ENCODE measurements at regions not wholly inside any gene's neighbourhood (a gene's known extent, or its start where the extent isn't known, plus 50 kb on each side); places are given as distances from the start of the nearest gene placed in this dataset.
"Not testable (repeated sequence)": the region's sequence is repeated elsewhere in the genome, so short reads cannot be mapped to it uniquely, and the experiment has no call there.

DNA sequence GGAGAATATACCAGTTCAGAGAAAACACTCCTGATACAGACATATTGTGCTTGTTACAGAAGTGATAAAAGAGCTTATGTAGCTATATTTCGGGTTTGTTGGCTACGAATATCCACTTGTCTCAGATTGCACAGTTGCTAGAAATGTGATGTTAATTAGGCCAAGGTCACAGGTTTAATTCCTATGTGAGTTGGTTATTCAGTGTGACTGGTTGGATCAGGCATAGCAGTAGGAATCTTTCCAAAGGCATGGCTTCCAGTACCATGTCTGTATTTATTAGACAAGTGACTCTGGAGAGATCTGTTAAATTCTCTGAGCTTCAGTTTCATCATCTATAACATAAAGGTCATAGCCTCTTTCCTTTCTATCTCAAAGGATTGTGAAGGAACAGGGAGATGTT lies 152.7 kb upstream of the KITLG start:
- no peak for DNase-seq

DNA sequence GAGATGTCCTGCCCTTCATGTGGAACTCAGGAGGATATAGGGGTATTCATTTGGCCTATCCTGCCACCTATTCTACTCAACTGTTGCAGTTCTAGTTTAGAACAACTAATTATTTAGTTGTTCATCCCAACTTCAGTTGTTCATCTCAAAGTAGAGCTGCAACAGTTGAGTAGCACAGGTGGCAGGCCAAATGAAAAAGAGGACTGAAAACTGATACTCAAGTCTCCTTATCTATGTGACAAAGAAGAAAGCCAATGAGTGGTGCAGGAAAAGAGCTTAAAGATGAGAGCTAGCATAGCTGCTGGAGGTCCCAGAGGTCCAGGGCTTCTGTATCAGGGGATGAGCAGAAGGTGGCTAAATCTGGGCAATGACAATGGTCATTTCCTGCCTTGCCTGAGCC lies 148.9 kb upstream of the KITLG start:
- DNase-seq, result no peak

DNA sequence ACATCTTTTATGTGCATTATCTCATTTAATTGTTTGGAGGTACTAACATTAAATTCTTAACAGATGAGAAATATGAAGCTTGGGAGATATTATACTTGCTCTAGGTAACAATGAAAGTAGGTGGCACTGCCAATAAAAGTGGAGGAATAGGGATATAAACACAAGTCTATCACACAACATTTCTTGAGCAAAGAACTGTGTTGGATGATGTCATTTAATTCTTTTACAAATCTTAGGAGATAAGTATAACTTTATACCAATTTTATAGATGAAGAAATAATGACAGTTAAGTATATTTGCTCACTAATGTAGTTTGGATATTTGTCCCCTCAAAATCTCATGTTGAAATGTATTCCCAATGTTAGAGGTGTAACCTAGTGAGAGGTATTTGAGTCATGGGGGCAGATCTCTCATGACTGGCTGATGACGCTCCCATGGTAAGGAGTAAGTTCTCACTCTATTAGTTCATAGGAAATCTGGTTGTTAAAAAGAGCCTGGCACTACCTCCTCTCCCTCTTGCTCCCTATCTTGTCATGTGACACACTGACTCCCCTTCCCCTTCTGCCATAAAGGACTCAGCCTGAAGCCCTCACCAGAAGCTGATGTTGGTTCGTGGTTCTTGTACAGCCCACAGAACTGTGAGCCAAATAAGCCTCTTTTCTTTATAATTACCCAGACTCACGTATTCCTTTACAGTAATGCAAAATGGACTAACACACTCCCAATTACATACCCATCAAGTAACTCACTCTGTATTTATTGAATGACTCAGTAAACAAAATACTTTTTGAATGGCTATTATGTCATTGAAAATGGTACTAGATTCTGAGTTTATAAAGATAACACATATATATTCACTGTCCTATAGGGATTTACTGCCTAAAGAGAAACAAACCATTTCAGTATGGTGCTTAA lies 146.8 kb upstream of the KITLG start:
- no peak for DNase-seq

DNA sequence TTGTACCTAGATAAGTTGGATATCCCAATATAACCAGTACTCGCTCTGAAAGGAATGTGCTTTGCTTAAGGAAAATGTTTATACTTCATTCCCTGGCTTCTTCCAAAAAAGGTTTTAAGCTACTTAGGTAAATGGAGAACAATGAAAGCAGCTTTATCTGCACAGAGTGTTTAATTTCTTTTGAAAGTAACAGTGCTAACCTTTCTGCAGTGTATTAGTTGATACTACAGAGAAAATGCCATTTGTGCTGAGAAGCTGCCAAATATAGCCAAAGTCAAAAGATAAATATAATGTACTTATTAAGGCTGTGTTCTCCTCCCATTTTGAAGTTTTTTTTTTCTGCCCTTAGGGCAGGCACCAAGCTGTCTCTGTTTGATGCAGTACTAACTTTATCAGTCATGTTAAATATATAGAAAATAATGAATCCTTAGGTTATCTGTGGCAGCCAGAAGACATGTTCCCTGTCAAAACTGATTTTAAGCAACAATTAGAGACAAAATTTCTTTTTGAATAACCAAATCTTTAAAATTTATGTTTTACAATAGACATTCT lies 145.4 kb upstream of the KITLG start:
- no peak for DNase-seq

DNA sequence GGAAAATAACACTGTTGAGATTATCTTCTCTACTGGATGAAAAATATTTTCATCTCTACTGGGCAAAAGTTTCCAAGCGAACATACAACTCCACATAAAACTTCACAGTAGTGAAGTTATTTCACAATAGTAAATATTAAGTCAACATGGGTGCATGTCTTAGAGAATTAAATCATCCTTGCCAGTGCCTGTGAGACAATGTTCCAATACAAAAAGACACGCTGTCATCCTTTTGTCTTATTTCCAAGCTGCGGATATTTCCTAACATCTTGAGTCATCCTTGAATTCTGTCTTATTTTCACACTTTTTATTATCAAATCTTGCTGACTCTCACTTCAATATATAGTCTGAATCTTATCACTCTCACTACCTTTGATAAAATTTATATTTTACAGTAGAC lies 142.9 kb upstream of the KITLG start:
- DNase-seq, result no peak

DNA sequence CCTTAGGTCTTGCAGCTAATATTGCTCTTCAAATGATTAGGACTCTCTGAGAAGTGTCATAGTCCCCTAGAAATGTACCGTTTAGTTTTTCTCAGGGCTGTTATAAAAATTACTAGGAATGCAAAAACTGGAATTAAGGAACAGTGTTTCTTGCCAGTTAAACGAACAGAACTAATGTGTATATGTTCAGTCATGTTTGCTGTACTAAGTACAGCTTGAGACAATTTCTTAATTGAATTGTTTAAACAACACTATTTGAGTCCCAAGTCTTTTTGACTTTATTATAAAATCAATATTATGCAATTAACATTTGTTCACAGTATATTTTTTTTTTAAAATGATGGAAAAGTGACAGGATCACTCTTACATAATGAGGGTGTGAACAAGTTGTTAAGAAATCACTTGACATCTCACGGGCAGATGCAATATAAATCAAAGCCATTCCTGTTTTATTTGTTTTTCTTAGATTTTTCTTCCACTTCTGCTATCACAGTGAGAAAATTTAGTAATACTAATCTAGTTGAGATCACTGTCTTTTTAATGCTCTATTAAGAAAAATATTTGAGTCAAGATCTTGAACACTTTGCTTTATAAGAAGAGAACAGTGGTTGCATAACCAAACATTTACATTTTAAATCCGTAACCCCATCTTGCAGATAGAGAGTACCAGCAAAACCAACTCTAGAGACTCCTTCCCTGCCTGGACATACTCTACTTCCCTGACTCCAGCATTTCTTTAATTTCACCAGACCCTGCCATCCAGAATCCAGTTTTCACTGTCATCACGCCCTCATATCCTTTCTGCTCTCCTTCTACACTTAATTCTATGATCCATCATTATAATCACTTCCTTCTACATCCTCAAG lies 140.7 kb upstream of the KITLG start:
- no peak for DNase-seq

DNA sequence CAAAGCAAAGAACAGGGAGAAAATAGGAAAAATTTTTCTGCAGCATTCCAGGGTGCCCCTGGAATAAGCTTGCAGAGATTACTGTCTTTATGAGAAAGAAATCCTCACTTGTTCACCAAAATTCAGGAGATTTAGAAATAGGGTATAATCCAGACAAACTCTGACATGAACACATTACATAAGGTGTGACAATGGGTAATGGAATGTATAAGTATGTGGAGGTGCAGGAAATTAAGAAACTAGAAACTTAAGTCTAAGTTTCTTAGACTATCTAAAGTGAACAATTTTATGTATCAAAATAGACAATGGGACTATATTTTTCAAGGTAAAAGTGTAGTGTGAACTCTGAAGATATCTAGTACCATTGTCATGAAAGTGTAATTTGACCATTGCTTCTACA lies 140.0 kb upstream of the KITLG start:
- DNase-seq, result no peak

DNA sequence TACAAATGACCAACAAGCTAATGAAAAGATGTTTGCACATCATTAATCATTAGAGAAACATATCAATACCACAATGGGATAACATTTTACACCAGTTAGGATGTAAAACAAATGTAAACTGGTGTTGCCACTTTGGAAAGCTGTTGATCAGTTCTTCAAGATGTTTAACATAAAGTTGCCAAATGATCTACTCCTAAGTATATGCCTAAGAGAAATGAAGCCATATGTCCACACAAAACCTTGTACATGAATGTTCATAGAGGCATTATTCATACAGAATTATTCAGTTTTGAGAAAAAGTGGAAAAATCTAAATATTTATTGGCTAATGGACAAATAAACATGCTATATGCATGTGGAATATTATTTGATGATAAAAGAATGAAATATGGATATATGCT lies 136.9 kb upstream of the KITLG start:
- no peak for DNase-seq

DNA sequence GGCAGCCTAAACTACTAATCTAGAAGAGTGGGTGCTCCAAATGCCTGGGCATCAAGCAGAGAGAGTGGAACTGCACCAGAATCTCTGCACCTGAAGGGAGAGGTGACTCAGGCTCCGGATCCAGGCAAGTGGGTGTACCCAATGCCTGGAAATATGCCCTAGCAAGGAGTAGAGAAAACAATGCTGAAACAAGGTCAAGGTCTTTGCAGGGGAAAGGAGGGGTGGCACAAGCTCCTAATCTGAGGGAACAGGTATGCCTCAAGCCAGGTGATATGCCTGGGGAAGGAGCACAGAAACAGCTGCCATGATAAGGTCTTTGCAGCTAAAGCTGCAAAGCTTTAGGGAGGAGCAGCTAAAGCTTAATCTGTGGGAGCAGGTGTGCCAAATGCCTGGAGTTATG lies 136.0 kb upstream of the KITLG start:
- no peak for DNase-seq

DNA sequence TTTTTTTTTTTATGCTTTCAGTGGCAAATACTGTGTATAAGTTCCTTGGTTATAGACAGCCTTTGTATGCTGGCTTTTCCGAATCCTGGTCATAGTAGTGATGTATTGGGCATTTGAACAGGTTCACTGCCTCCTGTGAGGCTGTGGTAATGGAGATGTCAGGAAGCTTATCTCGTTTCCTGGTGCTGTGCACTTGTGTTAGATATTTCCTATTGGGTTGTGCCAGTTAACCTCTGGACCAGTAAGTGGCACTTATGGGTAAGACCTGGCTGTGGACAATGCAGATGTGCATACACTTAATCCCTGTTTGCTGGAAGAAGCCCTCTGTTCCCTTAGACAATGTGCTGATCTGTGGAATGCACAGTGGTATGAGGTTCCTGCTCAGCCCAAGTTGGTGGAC lies 135.4 kb upstream of the KITLG start:
- DNase-seq, result no peak

DNA sequence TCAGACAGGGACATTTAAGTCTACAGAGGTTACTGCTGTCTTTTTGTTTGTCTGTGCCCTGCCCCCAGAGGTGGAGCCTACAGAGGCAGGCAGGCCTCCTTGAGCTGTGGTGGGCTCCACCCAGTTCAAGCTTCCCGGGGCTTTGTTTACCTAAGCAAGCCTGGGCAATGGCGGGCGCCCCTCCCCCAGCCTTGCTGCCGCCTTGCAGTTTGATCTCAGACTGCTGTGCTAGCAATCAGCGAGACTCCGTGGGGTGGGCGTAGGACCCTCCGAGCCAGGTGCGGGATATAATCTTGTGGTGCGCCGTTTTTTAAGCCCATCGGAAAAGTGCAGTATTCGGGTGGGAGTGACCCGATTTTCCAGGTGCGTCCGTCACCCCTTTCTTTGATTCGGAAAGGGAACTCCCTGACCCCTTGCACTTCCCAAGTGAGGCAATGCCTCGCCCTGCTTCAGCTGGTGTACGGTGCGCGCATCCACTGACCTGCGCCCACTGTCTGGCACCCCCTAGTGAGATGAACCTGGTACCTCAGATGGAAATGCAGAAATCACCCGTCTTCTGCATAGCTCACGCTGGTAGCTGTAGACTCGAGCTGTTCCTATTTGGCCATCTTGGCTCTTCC lies 134.1 kb upstream of the KITLG start:
- not testable (repeated sequence) for DNase-seq

DNA sequence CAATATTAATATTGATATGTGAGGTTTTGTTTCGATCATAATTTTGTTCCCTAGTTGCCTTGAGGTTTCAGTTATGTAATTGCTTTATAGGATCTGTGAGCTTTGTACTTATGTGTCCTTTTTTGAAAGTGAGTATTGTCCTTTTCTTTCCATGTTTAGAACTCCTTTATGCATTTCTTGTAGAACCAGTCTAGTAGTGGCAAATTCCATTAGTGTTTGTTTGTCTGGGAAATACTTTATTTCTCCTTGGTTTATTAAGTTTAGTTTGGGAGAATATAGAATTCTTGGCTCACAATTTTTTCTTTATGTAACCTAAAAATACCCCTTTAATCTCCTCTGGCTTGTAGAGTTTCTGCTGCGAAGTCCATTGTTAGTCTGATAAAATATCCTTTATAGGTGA lies 127.5 kb upstream of the KITLG start:
- DNase-seq, result no peak

DNA sequence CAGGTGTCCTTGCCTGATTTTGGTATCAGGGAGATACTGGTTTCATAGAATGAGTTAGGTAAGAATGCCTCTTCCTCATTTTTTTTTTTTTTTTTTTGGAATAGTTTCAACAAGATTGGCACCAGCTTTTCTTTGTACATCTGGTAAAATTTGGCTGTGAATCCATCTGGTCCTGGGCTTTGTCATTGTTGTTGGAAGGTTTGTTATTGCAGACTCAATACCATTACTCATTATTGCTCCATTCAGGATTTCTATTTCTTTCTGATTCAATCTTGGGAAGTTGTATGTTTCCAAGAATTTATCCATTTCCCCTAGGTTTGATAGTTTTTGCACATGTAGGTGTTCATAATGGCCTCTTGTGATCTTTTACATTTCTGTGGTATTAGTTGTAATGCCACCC lies 126.0 kb upstream of the KITLG start:
- DNase-seq, result no peak

DNA sequence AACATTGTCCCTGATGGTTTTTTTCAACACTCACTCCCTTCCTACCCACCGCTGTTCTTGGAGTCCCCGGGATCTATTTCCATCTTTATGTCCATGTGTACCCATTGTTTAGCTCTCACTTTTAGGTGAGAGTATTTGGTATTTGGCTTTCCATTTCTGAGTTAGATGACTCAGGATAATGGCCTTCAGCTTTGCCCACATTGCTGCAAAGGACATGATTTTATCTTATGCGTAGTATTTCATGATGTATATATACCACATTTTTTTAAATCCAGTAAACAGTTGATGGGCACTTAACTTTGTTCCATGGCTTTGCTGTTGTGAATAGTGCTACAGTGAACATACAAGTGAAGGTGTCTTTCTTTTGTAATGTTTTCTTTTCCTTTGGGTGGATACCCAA lies 123.5 kb upstream of the KITLG start:
- no peak for DNase-seq

DNA sequence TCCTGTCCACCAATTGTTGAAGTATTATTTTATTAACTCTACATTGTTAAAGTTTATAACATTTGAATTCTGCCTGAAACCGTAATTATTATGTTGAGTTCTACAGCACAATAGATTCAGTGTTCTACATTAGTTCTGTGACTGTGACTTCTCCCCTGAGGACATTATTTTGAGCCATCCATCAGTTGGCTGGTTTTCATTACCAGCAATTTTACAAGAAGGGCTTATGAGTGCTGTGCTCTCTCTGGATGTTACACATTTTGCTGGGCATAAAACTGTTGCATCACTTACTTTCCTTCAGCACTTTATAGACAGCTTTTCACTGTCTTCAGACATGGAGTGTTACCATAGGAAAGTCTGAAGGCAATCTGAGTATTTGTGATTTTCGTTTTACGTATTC lies 118.2 kb upstream of the KITLG start:
- no peak for DNase-seq

DNA sequence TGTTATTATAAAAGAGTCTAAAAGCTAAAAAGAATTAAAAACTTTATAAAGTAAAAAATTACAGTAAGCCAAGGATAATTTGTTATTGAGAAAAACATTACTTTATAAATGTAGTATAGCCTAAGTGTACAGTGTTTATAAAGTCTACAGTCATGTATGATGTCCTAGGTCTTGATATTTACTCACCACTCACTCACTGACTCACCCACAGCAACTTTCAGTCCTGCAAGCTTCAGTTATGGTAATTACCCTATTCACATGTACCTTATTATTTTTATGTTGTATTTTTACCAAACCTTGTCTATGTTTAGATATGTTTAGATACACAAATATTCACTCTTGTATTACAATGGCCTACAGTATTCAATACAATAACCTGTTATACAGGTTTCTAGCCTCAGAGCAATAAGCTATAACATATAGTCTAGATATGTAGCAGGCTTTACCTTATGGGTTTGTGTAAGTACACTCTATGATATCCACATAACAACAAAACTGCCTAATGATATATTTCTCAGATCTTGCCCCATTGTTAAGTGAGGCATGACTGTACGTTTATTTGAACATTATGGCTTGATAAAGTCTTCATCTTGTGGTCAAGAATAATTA lies 113.7 kb upstream of the KITLG start:
- no peak for DNase-seq

DNA sequence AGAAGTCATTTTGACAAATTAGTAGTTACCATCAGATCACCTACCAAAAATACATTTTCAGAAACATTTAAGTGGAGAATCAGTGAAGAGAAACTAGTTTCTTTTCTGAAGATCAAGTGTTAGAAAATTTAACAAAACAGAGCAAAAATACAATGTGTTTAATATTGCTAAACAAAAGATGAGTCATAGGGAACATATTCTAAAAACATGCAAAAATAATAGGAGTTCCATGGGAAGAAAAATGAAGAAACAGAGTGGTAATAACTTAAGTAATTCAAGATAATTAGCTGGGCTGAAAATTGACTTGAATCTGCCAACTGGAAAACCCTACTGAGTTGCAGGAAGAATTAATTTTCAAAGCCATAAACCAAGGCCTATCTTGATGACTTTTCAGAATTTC lies 111.5 kb upstream of the KITLG start:
- DNase-seq, result no peak

DNA sequence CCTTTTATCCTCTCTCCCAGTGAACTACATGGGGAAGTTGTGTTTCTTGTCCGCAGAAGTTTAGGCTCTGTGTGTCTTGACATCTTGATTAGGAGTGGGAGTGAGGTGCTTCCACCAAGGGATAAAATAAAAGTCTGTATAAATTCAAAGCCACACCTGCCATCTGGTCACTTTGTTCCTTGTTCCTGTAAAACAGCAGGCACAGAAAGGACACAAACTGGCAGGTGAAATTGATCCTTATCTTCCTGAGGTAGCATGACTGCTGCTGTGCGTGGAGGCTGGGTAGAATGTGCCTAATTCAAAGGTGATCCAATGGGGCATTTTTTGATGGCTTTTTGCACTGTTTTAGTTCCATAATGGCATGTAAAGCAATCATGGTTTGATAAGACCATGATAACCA lies 104.3 kb upstream of the KITLG start:
- no peak for DNase-seq

DNA sequence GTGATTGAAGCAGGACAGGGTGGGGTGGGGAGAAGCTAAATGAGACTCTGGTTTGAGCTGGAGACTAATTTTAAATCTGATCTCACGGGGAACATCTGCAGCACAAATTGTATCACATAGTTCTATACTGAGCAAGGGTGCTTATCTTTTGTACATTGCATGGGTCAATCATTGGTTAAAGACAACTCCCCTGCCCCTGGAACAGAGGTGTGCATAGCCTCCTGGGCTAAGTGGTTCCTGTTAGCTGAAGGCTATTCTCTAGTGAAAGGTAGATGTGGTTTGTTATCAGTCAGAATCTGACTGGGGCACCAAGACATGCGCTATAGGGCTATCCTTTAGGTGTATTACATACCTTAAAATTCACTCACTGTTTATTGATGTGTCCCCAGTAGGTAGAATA lies 103.9 kb upstream of the KITLG start:
- no peak for DNase-seq

DNA sequence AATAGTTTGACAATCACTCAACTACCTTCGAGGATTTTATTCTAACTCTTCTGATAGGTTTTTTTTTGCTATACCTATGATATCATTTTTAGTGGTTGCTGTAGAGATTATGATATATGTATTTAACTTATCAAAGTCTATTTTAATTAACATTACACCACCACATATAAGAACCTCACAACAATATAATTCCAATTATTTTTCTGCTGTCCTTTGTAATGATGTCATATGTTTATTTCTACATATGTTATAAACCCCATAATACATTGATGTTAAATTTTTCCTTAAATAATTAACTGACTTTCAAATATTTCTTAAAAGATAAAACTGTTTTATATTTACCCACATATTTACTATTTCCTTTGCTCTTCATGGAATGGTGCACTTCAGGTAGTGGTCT lies 103.4 kb upstream of the KITLG start:
- no peak for DNase-seq

DNA sequence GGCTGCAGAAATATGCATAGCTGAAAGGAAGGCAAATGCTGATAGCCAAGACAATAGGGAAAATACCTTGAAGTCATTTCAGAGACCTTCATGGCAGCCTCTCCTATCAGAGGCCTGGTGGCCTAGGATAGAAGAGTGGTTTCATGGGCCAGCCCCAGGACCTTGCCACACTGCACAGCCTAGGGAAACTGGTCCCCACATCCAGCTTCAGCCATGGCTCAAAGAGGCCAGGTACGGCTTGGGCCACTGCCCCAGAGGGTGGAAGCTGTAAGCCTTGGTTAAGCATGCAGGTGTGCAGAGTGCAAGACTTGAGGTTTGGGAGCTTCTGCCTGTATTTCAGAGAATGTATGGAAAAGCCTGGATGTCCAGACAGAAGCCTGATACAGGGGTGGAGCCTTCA lies 101.0 kb upstream of the KITLG start:
- no peak for DNase-seq

DNA sequence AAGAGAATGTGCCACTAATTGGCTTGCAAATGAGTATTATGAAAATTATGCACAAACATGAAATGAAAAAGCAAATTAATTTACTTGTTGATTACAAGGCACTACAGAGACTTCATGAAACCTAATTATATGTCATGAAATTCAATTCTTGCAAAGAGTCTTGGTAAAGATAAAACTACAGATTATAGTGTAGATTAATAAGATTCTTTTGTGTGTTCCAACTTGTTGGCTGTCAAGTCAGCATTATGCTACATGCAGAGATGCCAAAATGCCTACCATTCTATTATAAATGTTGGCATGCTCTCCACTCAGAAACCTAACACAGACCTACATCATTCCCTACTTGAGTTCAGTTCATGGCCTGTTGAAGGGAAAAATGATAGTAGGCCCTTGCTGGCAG lies 97.2 kb upstream of the KITLG start:
- no peak for DNase-seq

DNA sequence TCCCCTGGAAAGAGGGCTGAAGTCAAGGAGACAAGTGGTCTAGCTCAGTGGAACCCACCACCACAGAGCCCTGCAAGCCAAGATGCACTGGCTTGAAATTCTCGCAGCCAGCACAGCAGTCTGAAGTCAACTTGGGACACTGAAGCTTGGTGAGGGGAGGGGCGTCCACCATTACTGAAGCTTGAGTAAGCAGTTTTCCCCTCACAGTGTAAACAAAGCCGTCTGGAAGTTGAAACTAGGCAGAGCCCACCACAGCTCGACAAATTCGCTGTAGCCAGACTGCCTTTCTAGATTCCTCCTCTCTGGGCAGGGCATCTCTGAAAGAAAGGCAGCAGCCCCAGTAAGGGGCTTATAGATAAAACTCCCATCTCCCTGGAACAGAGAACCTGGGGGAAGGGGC lies 87.3 kb upstream of the KITLG start:
- not testable (repeated sequence) for DNase-seq
